NCI-H146 treated with DMSO at 0.1 percent for 48 hours (cell line): ENCODE measurements at regions not wholly inside any gene's neighbourhood (a gene's known extent, or its start where the extent isn't known, plus 50 kb on each side); places are given as distances from the start of the nearest gene placed in this dataset.
"Not testable (repeated sequence)": the region's sequence is repeated elsewhere in the genome, so short reads cannot be mapped to it uniquely, and the experiment has no call there.

Experiments used
- DNase-seq: peaks from one replicate; lab custom pipeline; 2025; ENCODE audit not compliant: unreplicated experiment; lab: John Stamatoyannopoulos, UW

- no peak for DNase-seq
These were observed 87.0 kb upstream of the CCL21 start for GRCh38 chr9:34796924-34797323.

GRCh38 chr9:34793428-34793827 is 83.5 kb upstream of the CCL21 start:
- DNase-seq = no peak

- DNase-seq = no peak
These were observed 74.1 kb upstream of the CCL21 start for GRCh38 chr9:34783951-34784487.

GRCh38 chr9:34782372-34782771 is 72.4 kb upstream of the CCL21 start:
- no peak for DNase-seq

GRCh38 chr9:34777666-34778065 is 67.7 kb upstream of the CCL21 start:
- no peak for DNase-seq

- DNase-seq = no peak
These were observed 64.0 kb upstream of the CCL21 start for GRCh38 chr9:34773955-34774354.

- DNase-seq = no peak
These were observed 63.5 kb upstream of the CCL21 start for GRCh38 chr9:34773306-34773910.

GRCh38 chr9:34771007-34771406 is 61.1 kb upstream of the CCL21 start:
- no peak for DNase-seq

- DNase-seq = not testable (repeated sequence)
These were observed 57.2 kb upstream of the CCL21 start for GRCh38 chr9:34767087-34767486.

GRCh38 chr9:34760196-34761040 is 50.5 kb upstream of the CCL21 start:
- not testable (repeated sequence) for DNase-seq
